ENCODE measurements at regions not wholly inside any gene's neighbourhood (a gene's known extent, or its start where the extent isn't known, plus 50 kb on each side); places are given as distances from the start of the nearest gene placed in this dataset.

DNA sequence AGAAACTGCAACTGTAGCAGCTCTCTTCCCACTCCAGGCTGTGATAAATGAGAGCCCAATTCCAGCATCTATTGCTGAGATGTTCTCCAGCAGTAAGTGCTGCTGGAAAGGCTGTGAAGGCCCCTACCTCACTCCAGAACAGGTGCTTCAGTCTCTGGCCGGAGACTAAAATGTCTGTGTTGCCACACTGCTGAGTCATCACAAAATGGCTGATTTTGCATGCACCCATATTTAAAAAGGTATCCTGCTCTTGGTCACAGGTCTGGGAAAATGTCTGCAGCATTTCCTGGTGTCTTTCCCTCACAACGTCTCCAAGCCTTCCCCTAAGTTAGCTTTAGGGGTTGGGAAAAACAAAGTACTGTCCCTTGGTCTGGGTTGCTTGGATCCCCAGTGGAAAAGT lies 95.1 kb downstream of the TPBG start:
- TF ChIP-seq TAF1 (IDR thresholded peaks at IDR 0.05; ENCODE audit: low read depth) (no peak), TCF12 (IDR thresholded peaks at IDR 0.05; ENCODE audit: low read depth) (no peak), CEBPB (IDR thresholded peaks at IDR 0.05) (no peak)
- TF ChIP-seq, protein P1, sequence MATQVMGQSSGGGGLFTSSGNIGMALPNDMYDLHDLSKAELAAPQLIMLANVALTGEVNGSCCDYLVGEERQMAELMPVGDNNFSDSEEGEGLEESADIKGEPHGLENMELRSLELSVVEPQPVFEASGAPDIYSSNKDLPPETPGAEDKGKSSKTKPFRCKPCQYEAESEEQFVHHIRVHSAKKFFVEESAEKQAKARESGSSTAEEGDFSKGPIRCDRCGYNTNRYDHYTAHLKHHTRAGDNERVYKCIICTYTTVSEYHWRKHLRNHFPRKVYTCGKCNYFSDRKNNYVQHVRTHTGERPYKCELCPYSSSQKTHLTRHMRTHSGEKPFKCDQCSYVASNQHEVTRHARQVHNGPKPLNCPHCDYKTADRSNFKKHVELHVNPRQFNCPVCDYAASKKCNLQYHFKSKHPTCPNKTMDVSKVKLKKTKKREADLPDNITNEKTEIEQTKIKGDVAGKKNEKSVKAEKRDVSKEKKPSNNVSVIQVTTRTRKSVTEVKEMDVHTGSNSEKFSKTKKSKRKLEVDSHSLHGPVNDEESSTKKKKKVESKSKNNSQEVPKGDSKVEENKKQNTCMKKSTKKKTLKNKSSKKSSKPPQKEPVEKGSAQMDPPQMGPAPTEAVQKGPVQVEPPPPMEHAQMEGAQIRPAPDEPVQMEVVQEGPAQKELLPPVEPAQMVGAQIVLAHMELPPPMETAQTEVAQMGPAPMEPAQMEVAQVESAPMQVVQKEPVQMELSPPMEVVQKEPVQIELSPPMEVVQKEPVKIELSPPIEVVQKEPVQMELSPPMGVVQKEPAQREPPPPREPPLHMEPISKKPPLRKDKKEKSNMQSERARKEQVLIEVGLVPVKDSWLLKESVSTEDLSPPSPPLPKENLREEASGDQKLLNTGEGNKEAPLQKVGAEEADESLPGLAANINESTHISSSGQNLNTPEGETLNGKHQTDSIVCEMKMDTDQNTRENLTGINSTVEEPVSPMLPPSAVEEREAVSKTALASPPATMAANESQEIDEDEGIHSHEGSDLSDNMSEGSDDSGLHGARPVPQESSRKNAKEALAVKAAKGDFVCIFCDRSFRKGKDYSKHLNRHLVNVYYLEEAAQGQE (IDR thresholded peaks at IDR 0.05; ENCODE audit: low read depth), result no peak

DNA sequence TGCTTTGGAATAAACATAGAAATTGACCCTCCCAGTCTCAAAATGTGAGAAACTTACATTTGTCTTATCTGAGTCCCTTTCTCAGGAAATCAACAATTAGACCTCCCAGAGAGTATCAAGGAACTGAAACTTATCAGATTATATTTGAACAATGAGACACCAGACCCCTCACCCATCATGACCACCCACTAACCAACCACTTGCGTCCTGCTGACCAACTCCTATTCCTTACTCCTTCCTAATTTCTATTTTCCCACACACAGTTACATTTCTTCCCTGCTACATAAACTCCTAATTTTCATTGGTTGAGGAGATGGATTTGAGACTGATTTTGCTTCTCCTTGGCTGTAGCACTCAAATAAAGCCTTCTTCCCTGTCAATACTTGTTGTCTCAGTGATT lies 97.9 kb downstream of the TPBG start:
- TF ChIP-seq EP300 (IDR thresholded peaks at IDR 0.05; ENCODE audit: borderline replicate concordance) (no peak), CEBPB (IDR thresholded peaks at IDR 0.05) (no peak), ZBTB7A (IDR thresholded peaks at IDR 0.05; ENCODE audit: low read depth) (no peak), RAD21 (IDR thresholded peaks at IDR 0.05; ENCODE audit: low read depth) (no peak), FOXM1 (IDR thresholded peaks at IDR 0.05; ENCODE audit: borderline replicate concordance, low read depth) (no peak), YY1 (IDR thresholded peaks at IDR 0.05; ENCODE audit: low read depth) (no peak)
- TF ChIP-seq, protein P2, sequence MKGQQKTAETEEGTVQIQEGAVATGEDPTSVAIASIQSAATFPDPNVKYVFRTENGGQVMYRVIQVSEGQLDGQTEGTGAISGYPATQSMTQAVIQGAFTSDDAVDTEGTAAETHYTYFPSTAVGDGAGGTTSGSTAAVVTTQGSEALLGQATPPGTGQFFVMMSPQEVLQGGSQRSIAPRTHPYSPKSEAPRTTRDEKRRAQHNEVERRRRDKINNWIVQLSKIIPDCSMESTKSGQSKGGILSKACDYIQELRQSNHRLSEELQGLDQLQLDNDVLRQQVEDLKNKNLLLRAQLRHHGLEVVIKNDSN (IDR thresholded peaks at IDR 0.05), result no peak
- TF ChIP-seq, protein P3, sequence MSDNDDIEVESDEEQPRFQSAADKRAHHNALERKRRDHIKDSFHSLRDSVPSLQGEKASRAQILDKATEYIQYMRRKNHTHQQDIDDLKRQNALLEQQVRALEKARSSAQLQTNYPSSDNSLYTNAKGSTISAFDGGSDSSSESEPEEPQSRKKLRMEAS (IDR thresholded peaks at IDR 0.05), result no peak
- TF ChIP-seq, protein P1 (IDR thresholded peaks at IDR 0.05; ENCODE audit: low read depth), result no peak

DNA sequence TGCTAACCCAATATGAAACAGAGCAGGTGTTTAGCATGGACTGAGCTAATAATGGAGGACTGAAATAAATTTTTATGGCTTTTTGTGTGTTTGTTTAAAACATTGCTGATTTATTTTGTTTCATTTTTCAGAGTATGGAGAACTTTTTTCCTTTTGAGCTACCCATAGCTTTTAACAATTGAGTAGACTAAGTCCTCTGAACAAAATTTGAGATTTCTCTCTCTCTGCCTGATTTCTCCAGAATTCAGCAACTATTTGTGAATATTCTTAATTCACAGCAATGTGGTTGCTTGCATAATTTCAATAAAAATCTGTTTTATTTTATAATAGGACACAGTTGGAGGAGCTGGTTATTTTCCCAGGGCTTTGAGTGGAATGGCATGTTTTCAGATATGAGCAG lies 103.7 kb downstream of the TPBG start:
- TF ChIP-seq, protein P1 (IDR thresholded peaks at IDR 0.05; ENCODE audit: low read depth), result no peak
- no peak for TF ChIP-seq ZBTB7A (IDR thresholded peaks at IDR 0.05; ENCODE audit: low read depth)
- no peak for TF ChIP-seq EP300 (IDR thresholded peaks at IDR 0.05; ENCODE audit: borderline replicate concordance)
- TF ChIP-seq TAF1 (IDR thresholded peaks at IDR 0.05; ENCODE audit: low read depth), result no peak
- TF ChIP-seq CREB1 (IDR thresholded peaks at IDR 0.05; ENCODE audit: low read depth), result no peak
- TF ChIP-seq, protein P3 (IDR thresholded peaks at IDR 0.05), result no peak
- TF ChIP-seq YY1 (IDR thresholded peaks at IDR 0.05; ENCODE audit: low read depth), result no peak
- no peak for TF ChIP-seq RAD21 (IDR thresholded peaks at IDR 0.05; ENCODE audit: low read depth)
- TF ChIP-seq FOXM1 (IDR thresholded peaks at IDR 0.05; ENCODE audit: borderline replicate concordance, low read depth), result no peak
- TF ChIP-seq TCF12 (IDR thresholded peaks at IDR 0.05; ENCODE audit: low read depth), result no peak

DNA sequence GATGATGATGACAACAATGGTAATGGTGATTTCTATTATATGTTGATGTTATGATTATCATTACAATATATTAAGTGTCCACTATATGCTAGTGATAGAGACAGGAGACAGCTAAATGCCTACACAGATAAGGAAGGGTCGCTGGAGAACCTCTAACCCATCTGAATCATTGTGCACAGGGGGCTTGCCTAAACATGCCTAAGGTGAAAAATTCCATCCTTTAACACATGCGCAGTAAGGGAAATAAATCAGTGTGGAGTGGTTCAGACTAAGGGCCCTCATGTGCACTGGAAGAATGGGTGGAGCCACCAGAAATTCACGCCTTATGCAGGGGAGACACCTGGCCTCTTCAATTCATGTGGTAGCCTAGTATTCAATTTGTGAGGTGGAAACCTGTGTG lies 120.4 kb downstream of the TPBG start:
- TF ChIP-seq CEBPB (IDR thresholded peaks at IDR 0.05), result no peak
- TF ChIP-seq RAD21 (IDR thresholded peaks at IDR 0.05; ENCODE audit: low read depth), result no peak

DNA sequence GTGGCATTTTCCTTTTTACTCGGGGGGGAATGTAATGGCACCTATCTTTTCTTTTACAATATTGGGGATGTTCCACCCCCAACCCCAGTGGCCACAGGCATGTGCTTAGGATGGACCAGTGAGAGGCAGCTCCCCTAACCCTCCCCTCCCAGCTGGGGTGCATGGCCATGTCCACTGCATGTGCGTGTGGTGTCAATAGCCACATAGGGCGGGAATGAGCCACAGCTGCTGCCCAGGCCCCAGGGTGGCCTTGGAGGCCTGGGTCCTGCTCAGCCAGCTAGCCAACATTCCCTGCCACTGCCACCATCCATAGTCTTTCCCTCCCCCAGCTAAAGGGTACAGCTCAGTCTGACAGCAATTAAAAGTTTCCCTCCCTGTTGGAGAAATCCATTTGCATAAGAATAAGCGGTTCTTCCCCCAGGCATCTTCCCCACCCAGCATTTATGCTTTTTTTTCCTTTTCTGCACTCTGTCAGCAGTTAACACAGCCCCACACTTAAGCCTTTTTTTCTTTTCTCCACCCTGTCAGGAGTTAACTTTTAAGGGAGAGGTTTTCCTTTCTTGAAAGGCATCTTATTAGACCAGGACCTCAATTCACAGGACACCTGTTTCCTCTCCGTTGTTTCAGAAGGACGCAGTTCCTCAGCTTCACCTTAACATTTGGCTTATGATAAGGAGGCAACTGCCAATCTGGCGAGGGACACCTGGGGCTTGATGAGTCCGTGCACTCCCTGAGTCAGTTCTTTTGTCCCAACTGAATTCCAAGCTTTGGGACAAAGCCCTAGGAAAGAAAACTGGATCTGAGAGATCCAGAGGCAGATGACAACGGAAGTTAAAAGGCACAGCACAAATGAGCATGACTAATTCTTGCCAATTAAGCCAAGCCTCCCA lies 121.4 kb downstream of the TPBG start:
- TF ChIP-seq TEAD4 (IDR thresholded peaks at IDR 0.05) (no peak), ZBTB7A (IDR thresholded peaks at IDR 0.05; ENCODE audit: low read depth) (no peak), CEBPB (IDR thresholded peaks at IDR 0.05) (no peak)
- TF ChIP-seq, protein P3 (IDR thresholded peaks at IDR 0.05), result no peak
- TF ChIP-seq, protein P2 (IDR thresholded peaks at IDR 0.05), result no peak
